NB4 (cell line): ENCODE measurements at regions not wholly inside any gene's neighbourhood (a gene's known extent, or its start where the extent isn't known, plus 50 kb on each side); places are given as distances from the start of the nearest gene placed in this dataset.

Experiments
- POLR2A ChIP-seq: IDR thresholded peaks from 2 replicates; pipeline ENCODE4 v1.6.1; 2011; ENCODE audit warnings: mild to moderate bottlenecking; ENCODE audit not compliant: insufficient read length; ENCODE audit errors: extremely low read depth
- TF ChIP-seq, protein P1 (sequence below): IDR thresholded peaks from one replicate; pipeline ENCODE4 v1.5.1; 2012; ENCODE audit warnings: low read depth, low read length
- TF ChIP-seq, protein P2 (sequence below): IDR thresholded peaks from 2 replicates; pipeline ENCODE4 v1.6.1; 2011; ENCODE audit warnings: low read depth, low read length

DNA sequence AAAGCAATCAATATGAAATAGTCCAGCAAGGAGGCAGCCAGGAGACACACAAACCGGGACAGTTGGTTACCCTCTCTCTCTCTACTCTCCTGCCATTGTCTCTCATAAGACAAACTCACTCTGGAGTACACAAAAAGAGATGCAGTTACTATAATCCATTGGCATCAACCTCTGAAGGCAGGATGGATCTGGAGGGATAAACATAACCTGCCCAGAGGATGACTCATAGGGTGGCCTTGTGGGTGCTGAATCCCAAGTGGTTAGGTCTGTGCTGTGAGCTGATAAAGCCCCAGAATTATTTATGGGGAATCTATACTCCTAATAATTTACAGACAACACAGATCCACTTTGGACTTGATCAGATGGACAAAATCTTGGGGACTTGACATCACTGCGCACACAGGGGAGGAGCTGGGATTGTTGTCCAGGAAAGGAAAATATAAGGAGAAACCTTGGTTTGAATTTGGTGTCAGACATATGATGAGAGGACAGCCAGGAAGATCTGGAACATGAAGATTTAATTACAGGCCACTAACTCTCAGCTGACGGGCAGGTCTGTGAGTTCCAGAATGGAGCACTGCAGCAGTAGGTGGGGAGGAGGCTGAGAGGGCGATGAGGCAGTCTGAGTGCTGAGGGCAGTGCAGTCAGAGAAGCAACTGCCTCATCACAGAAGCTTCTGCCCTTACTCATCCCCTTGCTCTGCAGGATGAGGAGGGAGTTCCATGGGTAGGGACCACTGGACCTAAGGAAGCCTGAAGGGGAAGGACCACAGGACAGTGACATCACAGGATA is 113.9 kb upstream of the PRSS58 start:
- no peak for TF ChIP-seq POLR2A
- TF ChIP-seq, protein P1, sequence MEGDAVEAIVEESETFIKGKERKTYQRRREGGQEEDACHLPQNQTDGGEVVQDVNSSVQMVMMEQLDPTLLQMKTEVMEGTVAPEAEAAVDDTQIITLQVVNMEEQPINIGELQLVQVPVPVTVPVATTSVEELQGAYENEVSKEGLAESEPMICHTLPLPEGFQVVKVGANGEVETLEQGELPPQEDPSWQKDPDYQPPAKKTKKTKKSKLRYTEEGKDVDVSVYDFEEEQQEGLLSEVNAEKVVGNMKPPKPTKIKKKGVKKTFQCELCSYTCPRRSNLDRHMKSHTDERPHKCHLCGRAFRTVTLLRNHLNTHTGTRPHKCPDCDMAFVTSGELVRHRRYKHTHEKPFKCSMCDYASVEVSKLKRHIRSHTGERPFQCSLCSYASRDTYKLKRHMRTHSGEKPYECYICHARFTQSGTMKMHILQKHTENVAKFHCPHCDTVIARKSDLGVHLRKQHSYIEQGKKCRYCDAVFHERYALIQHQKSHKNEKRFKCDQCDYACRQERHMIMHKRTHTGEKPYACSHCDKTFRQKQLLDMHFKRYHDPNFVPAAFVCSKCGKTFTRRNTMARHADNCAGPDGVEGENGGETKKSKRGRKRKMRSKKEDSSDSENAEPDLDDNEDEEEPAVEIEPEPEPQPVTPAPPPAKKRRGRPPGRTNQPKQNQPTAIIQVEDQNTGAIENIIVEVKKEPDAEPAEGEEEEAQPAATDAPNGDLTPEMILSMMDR: no peak
- TF ChIP-seq, protein P2, sequence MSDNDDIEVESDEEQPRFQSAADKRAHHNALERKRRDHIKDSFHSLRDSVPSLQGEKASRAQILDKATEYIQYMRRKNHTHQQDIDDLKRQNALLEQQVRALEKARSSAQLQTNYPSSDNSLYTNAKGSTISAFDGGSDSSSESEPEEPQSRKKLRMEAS: no peak
